Fibroblast of gingiva (primary cell): ENCODE measurements at regions not wholly inside any gene's neighbourhood (a gene's known extent, or its start where the extent isn't known, plus 50 kb on each side); places are given as distances from the start of the nearest gene placed in this dataset.

Experiments used
- DNase-seq: peaks from one replicate; pipeline ENCODE4 v3.0.0-alpha.2; 2011; ENCODE audit warnings: low read depth

DNA sequence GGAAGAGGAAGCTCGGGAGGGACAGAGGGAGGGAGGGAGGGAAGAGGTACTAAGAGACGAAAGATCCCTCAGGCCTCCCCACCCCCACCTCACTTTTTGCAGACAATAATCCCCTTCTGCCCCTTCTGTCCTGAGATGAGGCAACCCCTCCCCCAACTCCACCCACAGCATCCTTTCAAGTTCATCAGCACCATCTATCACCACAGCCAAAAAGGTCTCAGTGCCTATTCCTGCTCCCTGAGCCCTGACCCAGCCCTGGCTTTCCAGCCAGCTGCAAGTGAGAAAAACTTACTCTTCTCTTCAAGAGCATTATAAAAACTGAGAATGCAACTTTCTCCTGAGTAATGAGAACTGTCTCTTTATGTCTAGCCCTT, 133.2 kb upstream of the LRFN2 start:
- DNase-seq: no peak

GRCh38 chr6:40719671-40720374, 132.7 kb upstream of the LRFN2 start:
- peak; percentile 22 for DNase-seq

DNA sequence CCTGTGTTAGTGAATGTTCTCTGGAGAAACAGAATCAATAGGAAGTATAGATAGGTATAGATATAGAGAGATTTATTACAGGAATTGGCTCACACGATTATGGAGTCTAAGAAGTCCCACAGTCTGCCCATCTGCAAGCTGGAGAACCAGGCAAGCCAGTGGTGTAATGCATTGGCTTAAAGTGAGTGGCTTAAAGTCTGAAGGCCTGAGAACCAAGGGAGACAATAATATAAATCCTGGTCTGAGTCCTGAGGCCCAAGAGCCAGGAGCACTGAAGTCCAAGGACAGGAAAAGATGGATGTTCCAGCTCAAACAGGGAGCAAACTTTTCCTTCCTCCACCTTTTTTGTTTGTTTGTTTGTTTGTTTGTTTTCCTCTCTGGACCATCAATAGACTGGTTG, 131.2 kb upstream of the LRFN2 start:
- DNase-seq: no peak

GRCh38 chr6:40717411-40718057, 130.4 kb upstream of the LRFN2 start:
- DNase-seq: no peak

- no peak for DNase-seq
These were observed 128.6 kb upstream of the LRFN2 start for GRCh38 chr6:40715570-40716403.

DNA sequence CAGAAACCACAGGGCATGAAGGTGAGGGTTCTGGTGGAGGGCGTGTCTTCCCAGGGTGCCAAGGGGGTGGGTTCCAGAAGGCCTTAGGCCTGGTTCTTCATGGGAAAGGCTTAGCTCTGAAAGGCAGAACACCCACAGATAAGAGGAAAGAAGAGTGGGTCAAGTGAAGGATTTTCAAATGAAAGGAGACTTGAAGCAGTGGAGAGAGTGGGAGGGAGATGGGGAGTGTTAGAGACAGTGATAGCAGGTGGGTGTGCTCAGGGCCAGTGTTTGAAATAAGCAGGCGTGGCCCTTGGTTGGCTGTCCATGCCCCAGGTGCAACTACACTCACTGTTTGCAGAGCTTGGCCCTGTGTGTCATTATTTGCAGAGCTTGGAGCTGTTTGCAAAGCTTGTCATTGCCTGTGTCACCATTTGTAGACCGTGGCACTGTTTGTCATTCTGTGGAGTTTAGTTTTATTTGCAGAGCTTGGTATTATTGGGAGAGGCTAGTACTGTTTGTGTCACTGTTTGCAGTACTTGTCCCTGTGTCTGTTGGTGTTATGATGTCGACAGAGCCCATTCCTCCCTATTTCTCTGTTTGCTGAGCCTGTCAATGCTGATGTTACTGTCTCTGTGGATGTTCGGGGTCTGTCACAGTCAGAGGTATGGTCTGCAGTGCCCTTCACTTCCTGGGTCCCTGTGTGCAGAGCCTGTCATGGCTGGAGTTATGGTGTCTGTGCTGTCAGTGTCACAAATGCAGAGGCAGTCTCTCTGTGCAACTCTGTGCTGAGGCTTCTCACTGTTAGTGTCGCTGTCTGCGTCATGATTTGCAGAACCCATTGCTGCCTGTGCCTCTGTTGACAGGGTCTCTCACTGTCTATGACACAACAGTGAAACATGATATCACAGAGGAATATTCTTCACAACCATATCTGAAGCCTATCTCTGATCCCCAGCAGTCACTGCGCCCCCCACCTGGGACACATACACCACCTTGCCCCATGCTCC, 127.7 kb upstream of the LRFN2 start:
- DNase-seq: no peak

GRCh38 chr6:40714143-40714542, 127.0 kb upstream of the LRFN2 start:
- DNase-seq: no peak

DNA sequence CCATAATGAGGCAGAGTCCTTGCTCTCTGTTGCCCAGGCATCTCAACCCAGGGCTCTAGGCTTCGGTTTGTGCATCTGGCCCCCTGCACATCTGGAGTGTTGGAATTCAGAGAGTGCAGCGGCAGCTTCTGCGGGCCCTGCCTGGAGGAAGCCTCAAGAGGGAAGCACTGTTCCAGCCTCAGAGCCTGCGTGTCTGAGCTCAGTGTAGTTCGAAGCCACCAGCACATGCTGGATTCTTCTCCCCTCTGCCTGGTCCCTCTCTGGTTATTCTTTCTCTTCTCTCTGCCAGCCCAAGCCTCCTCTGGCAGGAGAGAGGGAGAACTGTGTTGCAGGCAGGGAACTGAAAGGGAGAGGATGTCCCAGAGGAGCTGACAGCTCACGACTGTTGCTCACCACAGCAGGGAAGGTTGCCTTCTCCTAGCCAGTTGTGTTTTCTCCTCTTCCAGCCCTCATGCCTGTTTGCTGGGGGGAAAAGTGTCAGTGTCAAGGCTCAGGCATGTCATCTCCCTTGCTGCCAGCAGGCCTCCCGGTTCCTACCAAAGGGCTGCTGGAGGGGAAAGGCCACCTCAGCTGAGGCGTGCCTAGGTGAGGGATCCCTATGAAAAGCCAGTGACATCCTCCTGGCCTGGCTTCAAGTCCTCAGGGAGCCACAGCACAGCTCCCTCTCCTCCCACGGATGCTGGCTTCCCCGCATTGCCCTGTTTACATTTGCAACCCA, 126.0 kb upstream of the LRFN2 start:
- DNase-seq: no peak

GRCh38 chr6:40710626-40711330, 123.6 kb upstream of the LRFN2 start:
- DNase-seq: no peak

GRCh38 chr6:40708049-40708448, 120.9 kb upstream of the LRFN2 start:
- no peak for DNase-seq

DNA sequence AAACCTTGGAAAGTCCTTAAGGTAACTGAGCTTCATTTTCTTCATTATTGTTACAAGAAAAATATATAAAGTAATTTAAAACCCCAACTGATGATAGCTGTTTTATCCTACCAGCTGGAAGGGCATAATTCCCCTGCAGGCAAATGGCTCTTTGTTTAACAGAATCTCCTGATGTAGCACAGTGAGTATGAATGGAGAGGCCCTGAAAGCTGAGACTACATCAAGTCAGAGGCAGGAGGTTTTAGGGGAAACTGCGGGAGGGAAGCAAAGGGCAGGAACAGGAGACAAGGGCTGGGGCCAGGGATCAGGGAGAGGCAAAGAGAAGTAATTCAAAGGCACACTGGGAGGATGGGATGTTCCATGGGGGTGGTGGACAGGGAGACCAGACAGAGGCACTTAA, 119.0 kb upstream of the LRFN2 start:
- DNase-seq: no peak

DNA sequence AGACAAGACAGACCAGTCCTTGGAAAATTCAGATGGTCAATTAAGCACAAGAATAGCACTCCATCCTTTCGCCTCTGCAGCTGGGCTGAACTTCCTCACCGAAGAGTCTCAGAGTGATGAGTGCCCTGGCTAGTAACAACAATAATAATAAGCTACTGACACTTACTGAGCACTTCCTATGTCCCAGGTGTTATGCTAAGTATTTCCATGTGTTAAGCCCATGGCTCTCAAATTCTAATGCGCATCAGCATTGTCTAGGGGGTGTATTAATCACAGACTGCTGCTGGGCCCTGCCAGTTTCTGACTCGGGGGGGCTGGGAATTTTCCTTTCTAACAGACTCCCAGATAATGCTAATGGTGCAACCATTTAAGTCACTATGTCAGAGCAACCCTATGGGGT, 118.2 kb upstream of the LRFN2 start:
- no peak for DNase-seq

GRCh38 chr6:40701352-40702007, 114.3 kb upstream of the LRFN2 start:
- DNase-seq: no peak

DNA sequence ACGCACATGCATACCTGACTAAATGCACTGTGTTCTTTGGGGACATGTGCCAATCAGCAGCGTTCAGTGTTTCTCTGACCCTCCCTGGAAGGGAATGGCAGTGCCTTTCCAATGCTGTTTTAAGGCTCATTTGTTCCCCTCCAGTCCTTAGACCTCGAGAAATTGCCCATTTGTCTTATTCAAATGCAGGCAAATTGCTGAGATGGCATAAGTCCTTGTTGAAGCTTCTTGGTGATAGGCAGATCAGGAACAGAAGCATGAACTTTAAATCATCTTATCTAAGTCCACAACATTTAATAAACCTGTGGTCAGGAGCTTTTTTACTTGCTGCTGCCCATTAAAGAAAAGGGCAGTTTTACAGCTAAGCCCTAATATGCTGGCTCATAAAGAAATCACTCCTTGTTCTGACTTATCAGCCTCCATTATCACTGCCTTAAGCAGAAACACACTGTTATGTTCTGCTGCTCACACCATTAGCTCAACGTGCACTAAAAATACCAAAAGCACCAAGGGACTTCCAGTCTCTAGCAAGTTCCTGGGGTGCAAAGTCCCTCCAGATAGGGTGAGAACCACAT, 112.9 kb upstream of the LRFN2 start:
- no peak for DNase-seq

DNA sequence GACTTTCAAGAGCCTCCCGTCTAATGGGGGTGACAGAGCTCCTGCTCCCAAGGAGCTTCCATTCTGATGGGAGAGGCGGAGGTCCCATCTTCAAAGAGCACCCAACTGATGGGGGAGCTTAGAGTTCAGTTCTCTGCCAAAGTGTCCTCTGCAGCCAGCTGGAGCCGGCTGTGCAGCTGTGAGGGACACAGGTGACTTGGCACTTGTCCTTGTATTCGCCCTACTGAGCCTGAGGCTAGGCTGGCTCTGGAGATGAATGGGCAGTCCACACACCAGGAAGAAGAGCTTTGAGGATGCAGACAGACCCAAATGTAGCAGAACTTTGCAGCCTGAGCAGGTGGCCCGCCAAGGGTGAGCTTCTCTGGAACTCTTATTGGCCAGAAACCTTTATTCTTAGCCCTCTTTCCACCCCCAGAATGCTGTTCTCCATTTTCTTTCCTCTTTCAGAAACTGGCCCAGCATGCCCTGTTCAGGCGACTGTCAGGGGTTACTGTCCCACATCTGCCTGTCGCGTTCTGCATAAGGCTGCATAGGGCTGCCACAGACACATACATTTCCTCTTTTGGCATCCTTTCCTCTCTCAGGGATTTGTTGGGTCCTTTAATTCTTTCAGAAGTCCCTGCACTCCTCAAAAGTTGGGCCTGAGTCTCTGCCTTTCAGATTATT, 108.7 kb upstream of the LRFN2 start:
- DNase-seq: no peak

- no peak for DNase-seq
These were observed 108.0 kb upstream of the LRFN2 start for GRCh38 chr6:40695114-40695513.

DNA sequence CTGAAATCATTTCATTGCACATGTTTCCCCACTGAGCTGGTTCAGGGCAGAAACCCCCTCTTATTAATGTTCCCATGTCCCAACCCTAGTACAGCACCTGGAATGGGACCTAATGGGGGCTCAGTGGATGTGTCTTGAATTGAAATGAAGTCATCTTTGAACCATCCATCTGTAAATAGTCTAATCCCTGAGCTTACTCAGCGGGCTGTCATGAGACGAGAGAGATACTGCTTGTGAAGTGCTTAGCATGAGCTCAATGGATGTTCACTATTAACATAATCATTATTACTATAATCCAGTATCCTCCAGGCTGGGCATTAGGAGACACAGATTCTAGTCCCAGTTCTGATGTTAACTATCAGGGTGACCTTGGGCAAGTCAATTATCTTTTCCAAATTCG, 106.6 kb upstream of the LRFN2 start:
- no peak for DNase-seq

- no peak for DNase-seq
These were observed 105.2 kb upstream of the LRFN2 start for GRCh38 chr6:40692337-40692736.

GRCh38 chr6:40689185-40689584, 102.0 kb upstream of the LRFN2 start:
- DNase-seq: no peak
